ENCODE measurements at regions not wholly inside any gene's neighbourhood (a gene's known extent, or its start where the extent isn't known, plus 50 kb on each side); places are given as distances from the start of the nearest gene placed in this dataset.

- H3K4me1 ChIP-seq (ENCODE audit: control insufficient read depth, insufficient read depth, low read length): no peaks in the 10 kb centered on the region
- H3K27me3 ChIP-seq (ENCODE audit: control insufficient read depth, insufficient read depth, low read length): no peaks in the 10 kb centered on the region
- no peak overlapping the region for H3K4me3 ChIP-seq (ENCODE audit: low read length)
- WGBS (ENCODE audit: insufficient coverage): 82% methylated on average over 1 of the region's 3 CpGs
- H3K36me3 ChIP-seq (ENCODE audit: control insufficient read depth, insufficient read depth, low read length): no peaks in the 10 kb centered on the region
- H3K27ac ChIP-seq (ENCODE audit: low read length): no peak overlapping the region
- H3K9me3 ChIP-seq (replicated peaks; ENCODE audit: control insufficient read depth, low read depth, low read length): no peaks in the 10 kb centered on the region
- DNase-seq: no peak
Observed at GRCh38 chr1:187527346-187527745, 698.6 kb downstream of the PLA2G4A start.

DNA sequence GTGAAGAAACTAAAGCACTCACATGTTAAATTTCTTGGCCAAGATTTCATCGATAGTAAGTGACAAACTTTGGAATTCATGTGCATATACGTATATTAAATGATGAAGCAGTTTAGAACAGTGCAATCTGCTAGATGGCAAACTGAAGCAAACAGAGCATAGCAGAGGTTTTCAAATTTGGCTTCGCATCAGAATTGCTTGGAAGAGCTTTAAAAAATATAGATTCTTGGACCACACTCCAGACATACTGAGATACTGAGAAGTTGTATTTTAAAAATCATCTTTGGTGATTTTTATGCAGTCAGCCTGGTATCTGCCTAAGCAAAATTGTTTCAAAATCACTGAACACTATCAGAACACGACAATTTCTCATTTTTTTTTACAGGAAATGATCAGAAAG lies 709.2 kb downstream of the PLA2G4A start:
- no peak overlapping the region for H3K4me3 ChIP-seq (ENCODE audit: low read length)
- no peaks in the 10 kb centered on the region for H3K9me3 ChIP-seq (replicated peaks; ENCODE audit: control insufficient read depth, low read depth, low read length)
- H3K36me3 ChIP-seq (ENCODE audit: control insufficient read depth, insufficient read depth, low read length): no peaks in the 10 kb centered on the region
- no CpG with 5 or more reads among the region's 4 CpGs for WGBS (ENCODE audit: insufficient coverage)
- peak; percentile 33 for DNase-seq
- no peak overlapping the region for H3K27ac ChIP-seq (ENCODE audit: low read length)
- no peaks in the 10 kb centered on the region for H3K4me1 ChIP-seq (ENCODE audit: control insufficient read depth, insufficient read depth, low read length)
- H3K27me3 ChIP-seq (ENCODE audit: control insufficient read depth, insufficient read depth, low read length): no peaks in the 10 kb centered on the region

GRCh38 chr1:187549540-187549939 lies 720.8 kb downstream of the PLA2G4A start:
- DNase-seq: no peak
- Histone ChIP-seq H3K36me3 (ENCODE audit: control insufficient read depth, insufficient read depth, low read length) (no peaks in the 10 kb centered on the region), H3K4me1 (ENCODE audit: control insufficient read depth, insufficient read depth, low read length) (no peaks in the 10 kb centered on the region), H3K27ac (ENCODE audit: low read length) (no peak overlapping the region), H3K27me3 (ENCODE audit: control insufficient read depth, insufficient read depth, low read length) (no peaks in the 10 kb centered on the region), H3K9me3 (replicated peaks; ENCODE audit: control insufficient read depth, low read depth, low read length) (no peaks in the 10 kb centered on the region), H3K4me3 (ENCODE audit: low read length) (no peak overlapping the region)
- WGBS (ENCODE audit: insufficient coverage): no CpG with 5 or more reads among the region's 3 CpGs

DNA sequence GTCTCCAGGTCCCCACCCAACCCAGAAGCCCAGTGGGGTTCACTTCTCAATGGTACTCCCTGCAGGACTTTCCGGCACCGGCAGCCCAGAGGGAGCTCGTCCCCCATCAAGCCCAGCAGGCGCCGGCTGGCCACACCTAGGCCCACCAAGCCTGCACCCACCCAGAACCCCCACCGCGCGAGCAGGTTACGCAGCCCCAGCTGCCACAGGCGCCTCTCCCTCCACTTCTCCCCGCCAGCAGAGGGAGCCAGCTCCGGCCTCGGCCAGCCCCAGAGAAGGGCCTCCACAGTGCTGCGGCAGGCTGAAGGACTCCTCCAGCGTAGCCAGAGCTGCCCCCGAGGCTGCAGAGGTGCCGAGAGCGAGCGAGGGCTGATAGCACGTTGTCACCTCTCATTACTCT lies 722.3 kb downstream of the PLA2G4A start:
- Histone ChIP-seq H3K27me3 (ENCODE audit: control insufficient read depth, insufficient read depth, low read length) (no peaks in the 10 kb centered on the region), H3K4me1 (ENCODE audit: control insufficient read depth, insufficient read depth, low read length) (no peaks in the 10 kb centered on the region), H3K9me3 (replicated peaks; ENCODE audit: control insufficient read depth, low read depth, low read length) (peaks cover 2% of the 10 kb centered on the region), H3K4me3 (ENCODE audit: low read length) (no peak overlapping the region), H3K27ac (ENCODE audit: low read length) (no peak overlapping the region), H3K36me3 (ENCODE audit: control insufficient read depth, insufficient read depth, low read length) (no peaks in the 10 kb centered on the region)
- DNase-seq: no peak
- WGBS (ENCODE audit: insufficient coverage): 95% methylated on average over 14 of the region's 20 CpGs

GRCh38 chr1:187563191-187563590 lies 734.4 kb downstream of the PLA2G4A start:
- H3K27ac ChIP-seq (ENCODE audit: low read length): no peak overlapping the region
- 83% methylated on average over 2 of the region's 3 CpGs for WGBS (ENCODE audit: insufficient coverage)
- no peaks in the 10 kb centered on the region for H3K36me3 ChIP-seq (ENCODE audit: control insufficient read depth, insufficient read depth, low read length)
- DNase-seq: no peak
- no peaks in the 10 kb centered on the region for H3K9me3 ChIP-seq (replicated peaks; ENCODE audit: control insufficient read depth, low read depth, low read length)
- H3K4me1 ChIP-seq (ENCODE audit: control insufficient read depth, insufficient read depth, low read length): no peaks in the 10 kb centered on the region
- H3K27me3 ChIP-seq (ENCODE audit: control insufficient read depth, insufficient read depth, low read length): no peaks in the 10 kb centered on the region
- H3K4me3 ChIP-seq (ENCODE audit: low read length): no peak overlapping the region

GRCh38 chr1:187566354-187566753 lies 737.6 kb downstream of the PLA2G4A start:
- no peak for DNase-seq
- no peaks in the 10 kb centered on the region for H3K27me3 ChIP-seq (ENCODE audit: control insufficient read depth, insufficient read depth, low read length)
- H3K27ac ChIP-seq (ENCODE audit: low read length): no peak overlapping the region
- no peaks in the 10 kb centered on the region for H3K36me3 ChIP-seq (ENCODE audit: control insufficient read depth, insufficient read depth, low read length)
- H3K4me3 ChIP-seq (ENCODE audit: low read length): no peak overlapping the region
- no peaks in the 10 kb centered on the region for H3K9me3 ChIP-seq (replicated peaks; ENCODE audit: control insufficient read depth, low read depth, low read length)
- no peaks in the 10 kb centered on the region for H3K4me1 ChIP-seq (ENCODE audit: control insufficient read depth, insufficient read depth, low read length)
- no CpG with 5 or more reads among the region's 1 CpG for WGBS (ENCODE audit: insufficient coverage)

DNA sequence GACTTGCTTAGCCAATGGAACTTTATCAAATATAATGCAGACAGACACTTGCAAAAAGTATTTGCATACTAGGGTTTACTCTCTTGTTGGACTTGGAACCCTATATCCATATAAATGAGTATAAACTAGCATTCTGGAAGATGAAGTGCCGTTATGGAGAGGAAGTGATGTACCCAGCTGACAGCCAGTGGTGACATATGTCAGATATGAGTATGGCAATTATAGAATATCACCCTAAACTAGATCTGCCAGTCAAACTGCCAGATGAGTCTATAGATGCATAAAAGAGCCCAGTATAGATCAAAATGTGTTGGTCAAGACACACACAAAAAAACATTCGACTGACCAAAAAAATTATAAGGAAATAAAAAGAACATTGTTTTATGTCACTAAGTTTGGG lies 739.3 kb downstream of the PLA2G4A start:
- Histone ChIP-seq H3K36me3 (ENCODE audit: control insufficient read depth, insufficient read depth, low read length) (no peaks in the 10 kb centered on the region), H3K9me3 (replicated peaks; ENCODE audit: control insufficient read depth, low read depth, low read length) (no peaks in the 10 kb centered on the region), H3K27me3 (ENCODE audit: control insufficient read depth, insufficient read depth, low read length) (no peaks in the 10 kb centered on the region), H3K27ac (ENCODE audit: low read length) (no peak overlapping the region), H3K4me3 (ENCODE audit: low read length) (no peak overlapping the region), H3K4me1 (ENCODE audit: control insufficient read depth, insufficient read depth, low read length) (no peaks in the 10 kb centered on the region)
- WGBS (ENCODE audit: insufficient coverage): no CpG with 5 or more reads among the region's 2 CpGs
- no peak for DNase-seq

DNA sequence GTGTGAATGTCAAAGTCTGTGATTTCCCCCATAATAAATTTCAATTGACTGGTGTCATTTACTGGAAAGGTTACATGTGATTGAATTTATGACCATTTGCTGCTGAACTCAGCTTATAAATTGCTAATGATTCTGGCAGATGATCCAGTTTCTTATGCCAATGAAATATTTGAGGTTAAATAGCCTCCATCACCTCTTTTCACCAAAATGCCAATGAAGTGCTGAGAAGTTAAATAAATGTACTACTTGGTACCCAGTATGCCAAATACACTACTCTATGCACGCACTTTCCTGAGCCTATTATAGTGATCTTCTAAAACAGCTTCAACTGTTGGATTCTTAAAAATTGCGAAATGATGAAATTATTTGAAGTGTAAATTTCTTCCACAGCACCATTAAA lies 741.4 kb downstream of the PLA2G4A start:
- Histone ChIP-seq H3K9me3 (replicated peaks; ENCODE audit: control insufficient read depth, low read depth, low read length) (no peaks in the 10 kb centered on the region), H3K4me3 (ENCODE audit: low read length) (no peak overlapping the region), H3K4me1 (ENCODE audit: control insufficient read depth, insufficient read depth, low read length) (no peaks in the 10 kb centered on the region), H3K27ac (ENCODE audit: low read length) (no peak overlapping the region), H3K36me3 (ENCODE audit: control insufficient read depth, insufficient read depth, low read length) (no peaks in the 10 kb centered on the region), H3K27me3 (ENCODE audit: control insufficient read depth, insufficient read depth, low read length) (no peaks in the 10 kb centered on the region)
- WGBS (ENCODE audit: insufficient coverage): no CpG with 5 or more reads among the region's 2 CpGs
- DNase-seq: no peak

GRCh38 chr1:187577610-187578009 lies 748.9 kb downstream of the PLA2G4A start:
- no peak overlapping the region for H3K27ac ChIP-seq (ENCODE audit: low read length)
- H3K9me3 ChIP-seq (replicated peaks; ENCODE audit: control insufficient read depth, low read depth, low read length): no peaks in the 10 kb centered on the region
- H3K27me3 ChIP-seq (ENCODE audit: control insufficient read depth, insufficient read depth, low read length): no peaks in the 10 kb centered on the region
- DNase-seq: no peak
- no peaks in the 10 kb centered on the region for H3K4me1 ChIP-seq (ENCODE audit: control insufficient read depth, insufficient read depth, low read length)
- WGBS (ENCODE audit: insufficient coverage): no CpG with 5 or more reads among the region's 1 CpG
- H3K36me3 ChIP-seq (ENCODE audit: control insufficient read depth, insufficient read depth, low read length): no peaks in the 10 kb centered on the region
- no peak overlapping the region for H3K4me3 ChIP-seq (ENCODE audit: low read length)

GRCh38 chr1:187588917-187589316 lies 760.2 kb downstream of the PLA2G4A start:
- 100% methylated on average over 1 of the region's 3 CpGs for WGBS (ENCODE audit: insufficient coverage)
- Histone ChIP-seq H3K4me3 (ENCODE audit: low read length) (no peak overlapping the region), H3K9me3 (replicated peaks; ENCODE audit: control insufficient read depth, low read depth, low read length) (no peaks in the 10 kb centered on the region), H3K27me3 (ENCODE audit: control insufficient read depth, insufficient read depth, low read length) (no peaks in the 10 kb centered on the region), H3K27ac (ENCODE audit: low read length) (no peak overlapping the region), H3K36me3 (ENCODE audit: control insufficient read depth, insufficient read depth, low read length) (no peaks in the 10 kb centered on the region), H3K4me1 (ENCODE audit: control insufficient read depth, insufficient read depth, low read length) (no peaks in the 10 kb centered on the region)
- DNase-seq: no peak

DNA sequence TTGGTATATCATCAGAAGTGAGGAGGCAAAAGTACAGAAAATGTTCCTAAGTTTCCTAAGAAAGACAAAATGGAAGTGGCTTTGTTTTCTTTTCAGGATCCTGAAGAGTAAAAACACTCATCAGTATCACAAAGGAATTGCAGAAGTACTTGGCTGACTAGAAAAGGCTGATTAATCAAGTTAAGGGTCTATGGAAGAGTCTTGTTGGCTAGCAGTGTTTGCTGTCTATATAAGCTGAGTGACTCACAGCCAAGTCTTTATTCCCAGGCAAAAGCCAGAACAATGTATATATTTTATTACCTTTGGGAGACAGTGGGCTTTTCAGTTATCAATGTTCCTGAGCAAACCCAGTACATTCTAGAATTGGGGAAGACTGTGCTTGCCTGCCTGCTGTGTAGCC lies 777.0 kb downstream of the PLA2G4A start:
- Histone ChIP-seq H3K4me1 (ENCODE audit: control insufficient read depth, insufficient read depth, low read length) (no peaks in the 10 kb centered on the region), H3K27ac (ENCODE audit: low read length) (no peak overlapping the region), H3K27me3 (ENCODE audit: control insufficient read depth, insufficient read depth, low read length) (no peaks in the 10 kb centered on the region), H3K4me3 (ENCODE audit: low read length) (no peak overlapping the region), H3K36me3 (ENCODE audit: control insufficient read depth, insufficient read depth, low read length) (no peaks in the 10 kb centered on the region), H3K9me3 (replicated peaks; ENCODE audit: control insufficient read depth, low read depth, low read length) (no peaks in the 10 kb centered on the region)
- DNase-seq: no peak

Measured in muscle of leg (tissue), 3 donors.